Stimulated activated CD4-positive, alpha-beta T cell treated with anti-CD3 and anti-CD28 coated beads, Interleukin-12 subunit alpha, Interleukin-12 subunit beta, amount 100 ng/mL, for 48 hours (primary cell): ENCODE measurements at regions not wholly inside any gene's neighbourhood (a gene's known extent, or its start where the extent isn't known, plus 50 kb on each side); places are given as distances from the start of the nearest gene placed in this dataset.

ENCODE experiments used
- DNase-seq, 3 donors: peaks; one replicate each; pipeline ENCODE4 v3.0.0-alpha.2; 2020; ENCODE audit warnings: low read depth in 2 of 3, low spot score in 1 of 3

- no peak for DNase-seq
Measured at GRCh38 chr1:232522189-232522588, 107.7 kb downstream of the SIPA1L2 start.

GRCh38 chr1:232521660-232522059 is 108.3 kb downstream of the SIPA1L2 start:
- DNase-seq = no peak

GRCh38 chr1:232519186-232519585 is 110.7 kb downstream of the SIPA1L2 start:
- no peak for DNase-seq

GRCh38 chr1:232518349-232518748 is 111.6 kb downstream of the SIPA1L2 start:
- DNase-seq = no peak

GRCh38 chr1:232517204-232517603 is 112.7 kb downstream of the SIPA1L2 start:
- no peak for DNase-seq

- no peak for DNase-seq
Measured at GRCh38 chr1:232515706-232516105, 114.2 kb downstream of the SIPA1L2 start.

- DNase-seq = no peak
Measured at GRCh38 chr1:232512712-232513111, 117.2 kb downstream of the SIPA1L2 start.

- DNase-seq = no peak
Measured at GRCh38 chr1:232511172-232511571, 118.8 kb downstream of the SIPA1L2 start.

- no peak for DNase-seq
Measured at GRCh38 chr1:232510367-232511110, 119.4 kb downstream of the SIPA1L2 start.

GRCh38 chr1:232509570-232509969 is 120.4 kb downstream of the SIPA1L2 start:
- no peak for DNase-seq

GRCh38 chr1:232508130-232508701 is 121.7 kb downstream of the SIPA1L2 start:
- DNase-seq = no peak

GRCh38 chr1:232507571-232507970 is 122.4 kb downstream of the SIPA1L2 start:
- DNase-seq = no peak

GRCh38 chr1:232505884-232506283 is 124.0 kb downstream of the SIPA1L2 start:
- DNase-seq = no peak

- DNase-seq = no peak
Measured at GRCh38 chr1:232504651-232505050, 125.3 kb downstream of the SIPA1L2 start.

GRCh38 chr1:232503497-232503896 is 126.4 kb downstream of the SIPA1L2 start:
- DNase-seq = no peak

- DNase-seq = no peak
Measured at GRCh38 chr1:232501854-232502253, 128.1 kb downstream of the SIPA1L2 start.

- no peak for DNase-seq
Measured at GRCh38 chr1:232499188-232499587, 130.7 kb downstream of the SIPA1L2 start.

- no peak for DNase-seq
Measured at GRCh38 chr1:232493869-232494268, 136.1 kb downstream of the SIPA1L2 start.

GRCh38 chr1:232489256-232489655 is 140.7 kb downstream of the SIPA1L2 start:
- no peak for DNase-seq

GRCh38 chr1:232487236-232487635 is 142.7 kb downstream of the SIPA1L2 start:
- no peak for DNase-seq

GRCh38 chr1:232486454-232487207 is 143.3 kb downstream of the SIPA1L2 start:
- no peak for DNase-seq

- DNase-seq = no peak
Measured at GRCh38 chr1:232486006-232486405, 143.9 kb downstream of the SIPA1L2 start.
